ENCODE measurements at regions not wholly inside any gene's neighbourhood (a gene's known extent, or its start where the extent isn't known, plus 50 kb on each side); places are given as distances from the start of the nearest gene placed in this dataset.

GRCh38 chr3:106421426-106421825, 552.6 kb upstream of the CBLB start:
- H3K4me3 ChIP-seq (ENCODE audit: low read depth, low read length): no peak overlapping the region
- no peak for TF ChIP-seq CTCF (IDR thresholded peaks at IDR 0.05; ENCODE audit: insufficient read depth, low read length)
- no peak for DNase-seq (ENCODE audit: low read depth)

GRCh38 chr3:106421909-106422308, 553.1 kb upstream of the CBLB start:
- no peak for TF ChIP-seq CTCF (IDR thresholded peaks at IDR 0.05; ENCODE audit: insufficient read depth, low read length)
- H3K4me3 ChIP-seq (ENCODE audit: low read depth, low read length): no peak overlapping the region
- DNase-seq (ENCODE audit: low read depth): peak; percentile 81

- no peak for TF ChIP-seq CTCF (IDR thresholded peaks at IDR 0.05; ENCODE audit: insufficient read depth, low read length)
- no peak overlapping the region for H3K4me3 ChIP-seq (ENCODE audit: low read depth, low read length)
- peak; percentile 42 for DNase-seq (ENCODE audit: low read depth)
These were observed 554.8 kb upstream of the CBLB start for GRCh38 chr3:106423321-106424225.

GRCh38 chr3:106425026-106425425, 556.2 kb upstream of the CBLB start:
- no peak for TF ChIP-seq CTCF (IDR thresholded peaks at IDR 0.05; ENCODE audit: insufficient read depth, low read length)
- peak; percentile 74 for DNase-seq (ENCODE audit: low read depth)
- H3K4me3 ChIP-seq (ENCODE audit: low read depth, low read length): no peak overlapping the region

GRCh38 chr3:106425916-106426315, 557.1 kb upstream of the CBLB start:
- DNase-seq (ENCODE audit: low read depth): no peak
- no peak overlapping the region for H3K4me3 ChIP-seq (ENCODE audit: low read depth, low read length)
- no peak for TF ChIP-seq CTCF (IDR thresholded peaks at IDR 0.05; ENCODE audit: insufficient read depth, low read length)

- no peak overlapping the region for H3K4me3 ChIP-seq (ENCODE audit: low read depth, low read length)
- TF ChIP-seq CTCF (IDR thresholded peaks at IDR 0.05; ENCODE audit: insufficient read depth, low read length): no peak
- DNase-seq (ENCODE audit: low read depth): peak; percentile 99
These were observed 559.8 kb upstream of the CBLB start for GRCh38 chr3:106428565-106428994.
